Endothelial cell of umbilical vein (primary cell): ENCODE measurements at regions not wholly inside any gene's neighbourhood (a gene's known extent, or its start where the extent isn't known, plus 50 kb on each side); places are given as distances from the start of the nearest gene placed in this dataset.

ENCODE experiments used
- BruUV-seq: library from RNA; stranded (reverse); fragments of 400-500 nt; replicated peaks from 2 replicates; lab custom pipeline; 2021; lab: Mats Ljungman, UMichigan
- CTCF ChIA-PET: fragments of 300-600, 350-600 bp; sonication (Branson Sonifier 250); formaldehyde crosslinking; loops from one replicate; lab custom pipeline; 2021; ENCODE audit warnings: antibody characterized with exemption, inconsistent platforms; lab: Charles Lee
- POLR2A ChIA-PET: fragments of 300-600, 350-600 bp; sonication (Branson Sonifier 250); formaldehyde crosslinking; loops from one replicate; lab custom pipeline; 2021; ENCODE audit warnings: antibody characterized with exemption, inconsistent platforms; lab: Charles Lee
- DNase-seq: peaks from one replicate; pipeline ENCODE4 v3.0.0-alpha.2; 2011; ENCODE audit warnings: low read depth, low spot score
- FAIRE-seq: peaks from 2 replicates; lab custom pipeline; 2011; peaks lifted over from hg19 to GRCh38; lab: Jason Lieb, UNC
- H2AFZ ChIP-seq: 2 replicates; pipeline ENCODE4 v1.6.0; 2012; ENCODE audit warnings: low read depth, low read length, control low read depth, inconsistent platforms
- H3K27ac ChIP-seq: 2 replicates; pipeline ENCODE4 v1.5.1; 2011; ENCODE audit warnings: low read depth, mild to moderate bottlenecking, control low read depth, low read length, moderate library complexity; ENCODE audit not compliant: insufficient read depth
- H3K27me3 ChIP-seq, 2 experiments: 2 replicates each; pipeline versions ENCODE4 v1.6.0 to v1.6.1; 2011; ENCODE audit warnings: low read length in 2 of 2, mixed read lengths in 1 of 2; ENCODE audit not compliant: control insufficient read depth in 2 of 2, insufficient read depth in 2 of 2
- H3K36me3 ChIP-seq, 2 experiments: 2 replicates in 1 of 2; 3 replicates in 1 of 2; pipeline ENCODE4 v1.5.1; 2011; ENCODE audit warnings: low read length in 2 of 2, mild to moderate bottlenecking in 1 of 2, moderate library complexity in 1 of 2; ENCODE audit not compliant: control insufficient read depth in 2 of 2, insufficient read depth in 2 of 2; ENCODE audit errors: extremely low read depth in 1 of 2
- H3K4me1 ChIP-seq: 3 replicates; pipeline ENCODE4 v1.5.1; 2011; ENCODE audit warnings: mild to moderate bottlenecking, low read length; ENCODE audit not compliant: control insufficient read depth, insufficient read depth; ENCODE audit errors: extremely low read depth
- H3K4me2 ChIP-seq: 2 replicates; pipeline ENCODE4 v1.6.1; 2011; ENCODE audit warnings: low read length, control low read depth, mixed read lengths; ENCODE audit not compliant: insufficient read depth
- H3K4me3 ChIP-seq, 3 experiments: fragments of 200-600 bp in 1 of 3; sonication (generic), shearing (Covaris generic) in 1 of 3; replicated peaks in 1 of 3; 2 replicates each; pipeline ENCODE4 v1.5.1; 2011 to 2016; ENCODE audit warnings: control low read depth in 3 of 3, low read length in 3 of 3, mild to moderate bottlenecking in 2 of 3, inconsistent platforms in 1 of 3, low read depth in 1 of 3, moderate library complexity in 1 of 3; ENCODE audit not compliant: insufficient read depth in 1 of 3
- H3K79me2 ChIP-seq: 2 replicates; pipeline ENCODE4 v1.6.0; 2012; ENCODE audit warnings: low read length, inconsistent platforms; ENCODE audit not compliant: control insufficient read depth, insufficient read depth
- H3K9ac ChIP-seq: replicated peaks from 2 replicates; pipeline ENCODE3; 2011; ENCODE audit warnings: low read length, control low read depth; ENCODE audit not compliant: insufficient read depth; ENCODE audit errors: extremely low read depth
- H3K9me1 ChIP-seq: replicated peaks from 3 replicates; pipeline ENCODE4 v1.6.0; 2011; ENCODE audit warnings: mild to moderate bottlenecking, low read length; ENCODE audit not compliant: control insufficient read depth, insufficient read depth; ENCODE audit errors: extremely low read depth
- H3K9me3 ChIP-seq: replicated peaks from 2 replicates; pipeline ENCODE4 v1.5.1; 2012; ENCODE audit warnings: low read length, inconsistent platforms; ENCODE audit not compliant: control insufficient read depth, insufficient read depth
- H4K20me1 ChIP-seq: replicated peaks from 2 replicates; pipeline ENCODE3; 2011; ENCODE audit warnings: mild to moderate bottlenecking, low read length; ENCODE audit not compliant: control insufficient read depth, insufficient read depth; ENCODE audit errors: extremely low read depth
- FOS ChIP-seq: IDR thresholded peaks from 2 replicates; pipeline ENCODE4 v1.6.1; 2011; ENCODE audit warnings: mild to moderate bottlenecking, low read length, moderate library complexity, borderline replicate concordance; ENCODE audit not compliant: insufficient read depth
- GATA2 ChIP-seq: IDR thresholded peaks from 2 replicates; pipeline ENCODE4 v1.7.0; 2011; ENCODE audit warnings: low read depth, mild to moderate bottlenecking, moderate library complexity, mixed read lengths, low read length; ENCODE audit not compliant: insufficient read length, insufficient read depth
- POLR2A ChIP-seq: IDR thresholded peaks from 2 replicates; pipeline ENCODE4 v1.6.1; 2012; ENCODE audit warnings: low read depth, mild to moderate bottlenecking, control low read depth, low read length
- POLR2AphosphoS5 ChIP-seq: IDR thresholded peaks from 2 replicates; pipeline ENCODE4 v1.6.1; 2012; ENCODE audit warnings: low read depth, mild to moderate bottlenecking, control low read depth, low read length, moderate library complexity; ENCODE audit not compliant: insufficient read depth
- dilution Hi-C: fragments of 300-500 bp; cut with MboI; formaldehyde crosslinking; loops from one replicate; pipeline ENCODE4 v1.15.0; 2019; ENCODE audit warnings: low sequenced_read_pairs; ENCODE audit not compliant: extremely low pct_ligation_motif_present
- intact Hi-C: fragments of 100-400 bp; cut with micrococcal nuclease; formaldehyde crosslinking; loops from one replicate; pipeline ENCODE4 v1.10.0; 2022

- Histone ChIP-seq H3K27ac (peak overlapping the region; percentile 15), H4K20me1 (no peaks in the 10 kb centered on the region), H3K9ac (peak overlapping the region; percentile 4), H3K4me3 (no peak overlapping the region), H2AFZ (peak overlapping the region; percentile 41), H3K27me3 (no peaks in the 10 kb centered on the region), H3K79me2 (no peaks in the 10 kb centered on the region), H3K36me3 (no peaks in the 10 kb centered on the region), H3K9me1 (no peaks in the 10 kb centered on the region), H3K9me3 (no peaks in the 10 kb centered on the region), H3K4me1 (peaks cover 22% of the 10 kb centered on the region), H3K4me2 (peak overlapping the region; percentile 49)
- TSS peak; percentile 16 for BruUV-seq
- DNase-seq = no peak
- intact Hi-C loops = loop anchor here (2.0 kb wide), 2 partner anchors 51 to 101 kb away; no protein-coding TSS in a partner anchor
- ChIA-PET POLR2A (no interaction called here), CTCF (interaction anchor here (1.0 kb wide), 1 partner anchor 16 kb away, joined by 4 read pairs; no protein-coding TSS in a partner anchor)
- TF ChIP-seq FOS (no peak), GATA2 (peak; percentile 3), POLR2AphosphoS5 (no peak)
- dilution Hi-C loops = no loop called here
- no peak for FAIRE-seq
Measured at GRCh38 chr4:152207378-152207720, 328.5 kb downstream of the FBXW7 start.

DNA sequence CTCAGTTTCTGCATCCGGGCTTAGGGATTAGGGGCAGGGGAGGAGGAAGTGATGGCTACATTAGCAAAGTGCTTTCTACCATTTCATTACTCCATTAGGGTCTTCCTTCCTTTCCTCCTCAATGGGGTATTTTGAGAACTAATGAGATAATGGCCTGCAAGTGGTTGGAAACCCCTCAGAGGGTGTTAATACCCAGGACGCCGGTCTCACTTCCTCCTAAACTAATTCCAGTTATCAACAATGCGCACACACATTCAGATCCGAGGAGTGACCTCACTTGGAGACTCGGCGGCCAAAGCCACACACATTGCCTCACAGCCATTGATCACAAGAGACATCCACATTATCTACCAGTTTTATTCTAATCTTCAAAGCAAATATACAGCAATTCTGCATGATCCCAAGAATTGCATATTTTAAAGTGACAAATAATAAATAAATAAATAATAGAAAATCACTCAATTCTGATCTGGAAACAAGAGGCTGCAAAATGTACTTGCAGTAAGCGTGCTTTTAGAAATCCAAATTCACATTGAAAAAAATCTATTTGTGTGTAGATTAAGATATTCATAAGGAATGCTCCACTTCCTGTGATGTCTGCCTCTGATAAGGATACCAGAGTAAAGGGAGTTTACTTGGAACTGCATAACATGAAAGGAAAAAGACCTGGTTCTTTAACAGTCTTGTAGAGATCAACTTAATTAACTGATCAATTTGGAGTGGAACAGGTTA, 329.1 kb downstream of the FBXW7 start:
- no peaks in the 10 kb centered on the region for H3K79me2 ChIP-seq
- CTCF ChIA-PET = interaction anchor here (1.0 kb wide), 1 partner anchor 17 kb away, joined by 4 read pairs; no protein-coding TSS in a partner anchor
- dilution Hi-C loops = no loop called here
- peak overlapping the region; percentile 32 for H3K27ac ChIP-seq
- H4K20me1 ChIP-seq = no peaks in the 10 kb centered on the region
- no peaks in the 10 kb centered on the region for H3K9me1 ChIP-seq
- BruUV-seq = no TSS peak
- peak; percentile 44 for TF ChIP-seq GATA2
- TF ChIP-seq POLR2A = no peak
- POLR2A ChIA-PET = no interaction called here
- peak overlapping the region; percentile 49 for H3K4me2 ChIP-seq
- intact Hi-C loops = loop anchor here (1.0 to 2.0 kb wide), 3 partner anchors 37 to 100 kb away; no protein-coding TSS in a partner anchor
- no peaks in the 10 kb centered on the region for H3K9me3 ChIP-seq
- H2AFZ ChIP-seq = peak overlapping the region; percentile 41
- H3K9ac ChIP-seq = peak overlapping the region; percentile 4
- DNase-seq (peak; percentile 65), FAIRE-seq (peak; percentile 76)
- no peaks in the 10 kb centered on the region for H3K36me3 ChIP-seq
- H3K27me3 ChIP-seq = no peaks in the 10 kb centered on the region
- no peak overlapping the region for H3K4me3 ChIP-seq
- peaks cover 22% of the 10 kb centered on the region for H3K4me1 ChIP-seq
